Upper lobe of left lung (tissue), 4 donors: ENCODE measurements at regions not wholly inside any gene's neighbourhood (a gene's known extent, or its start where the extent isn't known, plus 50 kb on each side); places are given as distances from the start of the nearest gene placed in this dataset.

Experiments used
- CTCF ChIP-seq, 6 experiments: fragments of 450-650 bp in 4 of 6; fragments of 200-600 bp in 2 of 6; sonication (generic) in 2 of 6; IDR thresholded peaks; one replicate each; pipeline ENCODE4 v1.5.1; 2016 to 2019; ENCODE audit warnings: antibody characterized with exemption in 6 of 6
- POLR2A ChIP-seq, 4 donors: fragments of 450-650 bp; IDR thresholded peaks; one replicate each; pipeline ENCODE4 v1.5.1; 2016 to 2017; ENCODE audit warnings: antibody characterized with exemption in 4 of 4, mild to moderate bottlenecking in 2 of 4

- no peak for TF ChIP-seq POLR2A (IDR thresholded peaks at IDR 0.05)
- no peak for TF ChIP-seq CTCF (IDR thresholded peaks at IDR 0.05)
Measured at GRCh38 chr16:10309271-10309932, 76.5 kb upstream of the ATF7IP2 start.
